ENCODE measurements at regions not wholly inside any gene's neighbourhood (a gene's known extent, or its start where the extent isn't known, plus 50 kb on each side); places are given as distances from the start of the nearest gene placed in this dataset.
A peak's percentile ranks its signal among the peaks of the same experiment; 100 is the strongest.
"Not testable (repeated sequence)": the region's sequence is repeated elsewhere in the genome, so short reads cannot be mapped to it uniquely, and the experiment has no call there.

DNA sequence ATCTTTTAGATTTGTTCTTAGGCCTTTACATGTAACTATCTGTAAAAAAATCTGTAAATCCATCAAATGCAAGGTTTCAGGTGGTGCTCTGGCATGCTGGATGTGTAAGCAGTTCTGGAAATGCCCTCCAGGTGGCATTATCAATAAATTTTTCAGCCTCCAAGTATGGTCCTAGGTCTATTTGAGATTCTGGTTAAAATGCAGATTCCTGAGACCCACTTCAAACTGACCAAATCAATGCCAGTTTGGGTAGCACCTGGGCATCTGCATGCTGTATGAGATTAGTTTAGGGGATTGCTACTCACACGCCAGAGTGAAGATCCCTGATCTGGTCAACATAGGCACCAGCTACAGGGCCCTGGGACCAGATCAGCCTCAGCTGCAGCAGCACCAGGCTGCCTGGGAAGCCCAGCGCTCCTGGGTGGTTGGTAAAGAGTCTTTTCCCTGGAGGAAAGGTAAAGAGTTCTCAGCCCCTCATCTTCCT lies 507.3 kb upstream of the CITED2 start:
- in situ Hi-C loops (cut with MboI; ENCODE audit: low sequenced_read_pairs, unreplicated experiment), result loop anchor here (25.0 kb wide), 1 partner anchor 494 kb away; no protein-coding TSS in a partner anchor
- TF ChIP-seq CTCF (IDR thresholded peaks at IDR 0.05; ENCODE audit: borderline replicate concordance, control extremely low read depth, extremely low read depth, insufficient read depth, missing control alignments), result peak; percentile 23
- peak; percentile 41 for DNase-seq (ENCODE audit: low spot score)

- TF ChIP-seq CTCF (IDR thresholded peaks at IDR 0.05; ENCODE audit: borderline replicate concordance, control extremely low read depth, extremely low read depth, insufficient read depth, missing control alignments), result no peak
- no peak for DNase-seq (ENCODE audit: low spot score)
- in situ Hi-C loops (cut with MboI; ENCODE audit: low sequenced_read_pairs, unreplicated experiment), result loop anchor here (25.0 kb wide), 1 partner anchor 494 kb away; no protein-coding TSS in a partner anchor
Measured at GRCh38 chr6:139881236-139881635, 506.8 kb upstream of the CITED2 start.

DNA sequence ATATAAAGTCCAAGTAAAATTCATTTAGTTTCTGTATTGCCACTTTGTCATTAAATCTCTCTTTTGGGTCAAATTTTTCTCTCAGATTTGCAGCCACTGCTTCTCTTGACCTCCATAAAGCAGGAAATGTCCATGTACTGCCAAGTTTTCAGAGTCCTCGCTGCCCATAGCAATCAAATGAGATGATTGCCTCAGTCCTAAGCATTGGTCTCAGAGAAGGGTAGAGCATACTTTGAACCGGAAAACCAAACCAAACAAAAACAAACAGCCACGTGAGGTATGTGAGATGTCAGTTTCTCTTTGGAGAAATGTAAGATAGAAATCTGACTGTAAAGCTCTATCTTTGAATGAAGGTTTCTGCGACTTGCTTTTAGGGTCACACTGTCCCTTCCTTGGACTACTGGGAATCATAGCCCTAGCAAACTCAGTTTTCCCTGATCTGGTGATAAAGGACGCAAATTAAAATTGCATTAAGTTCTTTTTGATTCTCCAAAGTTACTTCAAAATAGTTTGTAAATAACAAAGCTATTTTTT lies 505.4 kb upstream of the CITED2 start:
- in situ Hi-C loops (cut with MboI; ENCODE audit: low sequenced_read_pairs, unreplicated experiment), result loop anchor here (25.0 kb wide), 1 partner anchor 493 kb away; no protein-coding TSS in a partner anchor
- TF ChIP-seq CTCF (IDR thresholded peaks at IDR 0.05; ENCODE audit: borderline replicate concordance, control extremely low read depth, extremely low read depth, insufficient read depth, missing control alignments), result no peak
- DNase-seq (ENCODE audit: low spot score), result no peak

DNA sequence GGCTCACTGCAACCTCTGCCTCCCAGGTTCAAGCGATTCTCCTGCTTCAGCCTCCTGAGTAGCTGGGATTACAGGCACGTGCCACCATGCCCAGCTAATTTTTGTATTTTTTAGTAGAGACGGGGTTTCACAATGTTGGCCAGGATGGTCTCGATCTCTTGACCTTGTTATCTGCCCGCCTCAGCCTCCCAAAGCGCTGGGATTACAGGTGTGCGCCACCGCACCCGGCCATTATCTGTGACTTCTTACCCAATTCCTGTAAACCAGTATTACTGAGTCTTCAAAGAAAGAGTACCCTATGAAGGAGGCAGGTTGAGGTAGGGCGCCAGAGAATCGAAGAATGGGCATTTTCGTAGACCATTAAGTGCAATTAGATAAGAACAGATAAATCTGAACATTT lies 504.8 kb upstream of the CITED2 start:
- in situ Hi-C loops (cut with MboI; ENCODE audit: low sequenced_read_pairs, unreplicated experiment), result loop anchor here (25.0 kb wide), 1 partner anchor 492 kb away; no protein-coding TSS in a partner anchor
- not testable (repeated sequence) for DNase-seq (ENCODE audit: low spot score)

DNA sequence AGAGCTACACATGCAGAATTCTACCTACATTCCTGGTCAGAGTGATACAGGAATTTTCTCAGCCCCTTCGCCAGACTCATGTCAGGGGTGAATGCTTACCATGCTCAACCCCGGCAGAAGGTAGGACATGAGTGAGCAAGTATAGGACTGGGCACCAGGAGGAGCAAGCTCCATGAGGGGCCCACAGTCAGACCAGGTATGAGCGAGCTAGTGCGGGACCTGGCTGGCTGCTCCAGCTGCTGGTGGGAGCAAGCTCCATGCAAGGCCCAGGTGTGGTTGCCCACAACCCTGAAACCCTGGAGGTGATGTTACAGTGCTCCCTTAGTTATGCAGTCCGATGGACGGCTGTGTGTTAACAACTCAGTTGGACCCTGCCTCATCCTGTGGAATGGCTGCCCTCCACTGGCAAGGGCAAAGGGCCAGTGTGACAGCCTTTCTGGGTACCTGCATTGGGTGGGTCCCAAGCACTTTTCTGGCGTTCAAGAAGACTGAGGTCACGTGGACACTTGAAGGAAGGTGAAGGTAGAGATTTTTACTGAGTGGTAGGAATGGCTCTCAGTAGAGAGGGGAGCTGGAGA lies 503.5 kb upstream of the CITED2 start:
- TF ChIP-seq CTCF (IDR thresholded peaks at IDR 0.05; ENCODE audit: borderline replicate concordance, control extremely low read depth, extremely low read depth, insufficient read depth, missing control alignments), result no peak
- no peak for DNase-seq (ENCODE audit: low spot score)
- in situ Hi-C loops (cut with MboI; ENCODE audit: low sequenced_read_pairs, unreplicated experiment), result loop anchor here (25.0 kb wide), 1 partner anchor 491 kb away; no protein-coding TSS in a partner anchor

DNA sequence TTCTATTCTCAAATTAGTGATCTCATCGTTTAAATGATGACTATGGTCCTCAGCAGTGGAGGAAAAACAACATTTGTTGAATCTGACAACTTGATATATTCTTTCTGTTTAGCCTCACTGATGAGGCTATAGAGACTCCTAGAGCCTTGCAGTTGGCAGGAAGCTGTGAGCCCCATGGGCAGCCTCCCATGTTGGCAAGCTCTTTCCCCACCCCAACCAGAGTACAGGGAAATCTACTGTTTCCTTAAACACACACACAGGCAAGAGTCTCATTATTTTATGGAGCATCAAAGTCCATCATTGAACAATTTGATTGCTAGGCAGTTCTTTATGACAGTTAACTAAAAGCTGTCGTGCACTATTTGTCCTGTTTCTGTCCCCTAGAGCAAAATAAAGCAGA lies 498.2 kb upstream of the CITED2 start:
- in situ Hi-C loops (cut with MboI; ENCODE audit: low sequenced_read_pairs, unreplicated experiment), result no loop called here
- no peak for DNase-seq (ENCODE audit: low spot score)
- TF ChIP-seq CTCF (IDR thresholded peaks at IDR 0.05; ENCODE audit: borderline replicate concordance, control extremely low read depth, extremely low read depth, insufficient read depth, missing control alignments), result no peak

GRCh38 chr6:139871803-139872510 lies 497.5 kb upstream of the CITED2 start:
- no peak for DNase-seq (ENCODE audit: low spot score)
- TF ChIP-seq CTCF (IDR thresholded peaks at IDR 0.05; ENCODE audit: borderline replicate concordance, control extremely low read depth, extremely low read depth, insufficient read depth, missing control alignments), result no peak
- in situ Hi-C loops (cut with MboI; ENCODE audit: low sequenced_read_pairs, unreplicated experiment), result no loop called here
